ENCODE measurements at regions not wholly inside any gene's neighbourhood (a gene's known extent, or its start where the extent isn't known, plus 50 kb on each side); places are given as distances from the start of the nearest gene placed in this dataset.
"Not testable (repeated sequence)": the region's sequence is repeated elsewhere in the genome, so short reads cannot be mapped to it uniquely, and the experiment has no call there.

GRCh38 chr3:167019503-167019902, 360.6 kb downstream of the ZBBX start:
- TF ChIP-seq CTCF (conservative IDR thresholded peaks at IDR 0.05; ENCODE audit: low read depth, low read length); EZH2 (IDR thresholded peaks at IDR 0.05; ENCODE audit: low read length, unreplicated experiment); EZH2phosphoT487 (IDR thresholded peaks at IDR 0.05; ENCODE audit: borderline replicate concordance, low read length): not testable (repeated sequence)
